Stomach (tissue), 8 donors: ENCODE measurements at regions not wholly inside any gene's neighbourhood (a gene's known extent, or its start where the extent isn't known, plus 50 kb on each side); places are given as distances from the start of the nearest gene placed in this dataset.
A peak's percentile ranks its signal among the peaks of the same experiment; 100 is the strongest.

Source experiments
- DNase-seq, 2 donors: peaks; one replicate each; pipeline versions ENCODE4 v3.0.0 to v3.0.0-alpha.2; 2013 to 2019
- H3K27ac ChIP-seq, 5 donors: fragments of 200-600 bp in 4 of 5; sonication (generic) in 4 of 5; one replicate each; pipeline ENCODE4 v1.5.1; 2013 to 2019; ENCODE audit warnings: mild to moderate bottlenecking in 1 of 5, moderate library complexity in 1 of 5
- H3K27me3 ChIP-seq, 3 donors: fragments of 200-600 bp; sonication (generic); one replicate each; pipeline ENCODE4 v1.5.1; 2017 to 2019; ENCODE audit warnings: mixed run types in 1 of 3
- H3K36me3 ChIP-seq, 4 donors: fragments of 200-600 bp; sonication (generic); 1 replicate in 3 of 4; 2 replicates in 1 of 4; pipeline ENCODE4 v1.5.1; 2016 to 2019
- H3K4me1 ChIP-seq, 4 donors: fragments of 200-600 bp; sonication (generic); one replicate each; pipeline ENCODE4 v1.5.1; 2016 to 2019
- H3K4me3 ChIP-seq, 4 donors: fragments of 200-600 bp; sonication (generic) in 3 of 4; one replicate each; pipeline ENCODE4 v1.5.1; 2016 to 2019; ENCODE audit warnings: mild to moderate bottlenecking in 1 of 4
- H3K9me3 ChIP-seq, 4 donors: fragments of 200-600 bp; sonication (generic); one replicate each; pipeline ENCODE4 v1.5.1; 2016 to 2019
- EP300 ChIP-seq: sonication (generic); formaldehyde crosslinking; IDR thresholded peaks from one replicate; pipeline ENCODE4 v1.6.1; 2017; ENCODE audit warnings: antibody characterized with exemption
- POLR2A ChIP-seq, 4 donors: fragments of 450-650 bp; IDR thresholded peaks; one replicate each; pipeline ENCODE4 v1.6.1; 2016; ENCODE audit warnings: antibody characterized with exemption in 4 of 4, control low read depth in 2 of 4, mild to moderate bottlenecking in 1 of 4, moderate library complexity in 1 of 4
- POLR2AphosphoS5 ChIP-seq, 3 donors: sonication (generic); formaldehyde crosslinking; IDR thresholded peaks; one replicate each; pipeline ENCODE4 v1.6.1; 2016; ENCODE audit warnings: antibody characterized with exemption in 3 of 3
- WGBS, 5 donors: extraction: QIAGEN DNeasy Blood & Tissue Kit in 3 of 5; methylation state at CpG; one replicate each; pipeline versions ENCODE4 v1.1.5 to v1.1.7; 2013 to 2018; 5-methylcytosine and 5-hydroxymethylcytosine counted together
- intact Hi-C: fragments of 100-400 bp; cut with DNase I; formaldehyde crosslinking; loops from one replicate; pipeline ENCODE4 v1.15.1; 2023; ENCODE audit warnings: low total_unique reads
- TF ChIP-seq, protein P1 (sequence below), 7 experiments: fragments of 450-650 bp in 4 of 7; fragments of 200-600 bp in 3 of 7; sonication (generic) in 3 of 7; IDR thresholded peaks; one replicate each; pipeline ENCODE4 v1.5.1; 2016 to 2019; ENCODE audit warnings: antibody characterized with exemption in 7 of 7, control low read depth in 2 of 7, mild to moderate bottlenecking in 1 of 7
- donor health status: healthy with polysubstance abuse.
- donor health status: Bipolar disorder and iron deficiency.
- donor health status: healthy.

DNA sequence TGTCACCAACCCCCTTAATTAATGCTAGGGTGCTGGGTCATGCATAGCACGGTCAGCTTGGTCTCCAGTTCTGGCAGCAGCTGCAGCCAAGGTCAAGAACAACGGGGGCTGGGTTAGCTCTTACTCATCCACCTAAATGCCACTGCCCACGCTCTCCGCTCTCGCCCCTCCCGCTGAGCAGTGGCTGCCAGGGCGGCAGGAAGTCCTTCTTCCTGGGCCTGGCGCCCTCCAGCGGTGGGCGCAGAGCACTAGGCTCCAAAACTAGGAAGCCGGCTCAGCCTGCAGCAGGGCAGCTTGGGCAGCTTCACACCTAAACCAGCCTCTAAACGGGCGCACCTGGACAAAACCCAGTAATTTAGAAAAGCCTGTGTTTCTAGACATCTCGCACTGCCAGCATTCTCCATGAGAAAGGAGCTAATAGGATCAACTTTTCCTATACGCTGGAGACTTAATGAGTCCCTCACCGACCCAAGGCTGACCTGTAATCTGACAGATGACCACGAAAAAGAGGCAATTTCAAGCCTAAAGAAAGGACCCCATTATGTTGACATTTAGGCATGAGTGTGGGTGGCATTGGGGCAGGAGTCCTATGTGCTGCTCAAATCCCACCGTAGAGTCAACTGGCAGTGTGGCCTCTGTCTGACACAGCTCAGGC lies 78.4 kb upstream of the LRRN2 start:
- WGBS, 5 donors, result 12 to 27% (median 16%) methylated on average over 9 to 18 of the region's 18 CpGs
- intact Hi-C loops, result no loop called here
- Histone ChIP-seq H3K36me3 (no peaks in the 10 kb centered on the region), H3K4me3 (no peak overlapping the region), H3K27ac (no peak overlapping the region), H3K9me3 (peaks cover 0 to 4% (median 2%) of the 10 kb centered on the region in 4 donors), H3K27me3 (peaks cover 0 to 34% (median 7%) of the 10 kb centered on the region in 3 donors), H3K4me1 (peaks cover 9 to 11% (median 9%) of the 10 kb centered on the region in 4 donors)
- TF ChIP-seq POLR2AphosphoS5 (IDR thresholded peaks at IDR 0.05) (peak in 1 of 3 donors; percentile 79), EP300 (no peak), POLR2A (IDR thresholded peaks at IDR 0.05) (no peak)
- TF ChIP-seq, protein P1, sequence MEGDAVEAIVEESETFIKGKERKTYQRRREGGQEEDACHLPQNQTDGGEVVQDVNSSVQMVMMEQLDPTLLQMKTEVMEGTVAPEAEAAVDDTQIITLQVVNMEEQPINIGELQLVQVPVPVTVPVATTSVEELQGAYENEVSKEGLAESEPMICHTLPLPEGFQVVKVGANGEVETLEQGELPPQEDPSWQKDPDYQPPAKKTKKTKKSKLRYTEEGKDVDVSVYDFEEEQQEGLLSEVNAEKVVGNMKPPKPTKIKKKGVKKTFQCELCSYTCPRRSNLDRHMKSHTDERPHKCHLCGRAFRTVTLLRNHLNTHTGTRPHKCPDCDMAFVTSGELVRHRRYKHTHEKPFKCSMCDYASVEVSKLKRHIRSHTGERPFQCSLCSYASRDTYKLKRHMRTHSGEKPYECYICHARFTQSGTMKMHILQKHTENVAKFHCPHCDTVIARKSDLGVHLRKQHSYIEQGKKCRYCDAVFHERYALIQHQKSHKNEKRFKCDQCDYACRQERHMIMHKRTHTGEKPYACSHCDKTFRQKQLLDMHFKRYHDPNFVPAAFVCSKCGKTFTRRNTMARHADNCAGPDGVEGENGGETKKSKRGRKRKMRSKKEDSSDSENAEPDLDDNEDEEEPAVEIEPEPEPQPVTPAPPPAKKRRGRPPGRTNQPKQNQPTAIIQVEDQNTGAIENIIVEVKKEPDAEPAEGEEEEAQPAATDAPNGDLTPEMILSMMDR (IDR thresholded peaks at IDR 0.05), result peak in 5 of 7 experiments; percentile 36 to 81 (median 67)
- DNase-seq, result peak; percentile 71 to 86

DNA sequence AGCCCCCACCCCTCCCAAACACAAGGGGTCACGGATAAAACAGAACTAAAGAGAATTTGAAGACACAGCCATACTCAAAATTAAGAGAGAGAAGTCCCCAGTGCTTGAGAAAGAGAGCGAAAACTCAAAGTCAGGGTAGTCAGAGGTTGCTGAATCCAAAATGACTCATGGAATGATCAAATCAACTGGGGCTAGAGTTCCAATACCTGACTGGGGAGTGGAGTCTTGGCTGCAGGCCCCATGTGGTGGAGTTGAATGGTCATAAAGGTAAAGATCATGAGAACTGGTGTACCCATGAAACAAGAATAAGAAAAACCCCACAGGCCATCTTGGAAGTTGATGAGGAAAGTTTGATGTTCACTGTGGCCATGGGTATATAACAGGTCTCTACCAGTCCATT lies 84.5 kb upstream of the LRRN2 start:
- TF ChIP-seq EP300, result no peak
- TF ChIP-seq, protein P1 (IDR thresholded peaks at IDR 0.05), result no peak
- no peak for TF ChIP-seq POLR2A (IDR thresholded peaks at IDR 0.05)
- TF ChIP-seq POLR2AphosphoS5 (IDR thresholded peaks at IDR 0.05), result no peak
- no peaks in the 10 kb centered on the region for H3K4me1 ChIP-seq
- DNase-seq, result no peak
- 59 to 72% (median 68%) methylated on average over 2 of the region's 2 CpGs for WGBS, 5 donors
- H3K36me3 ChIP-seq, result no peaks in the 10 kb centered on the region
- no peak overlapping the region for H3K4me3 ChIP-seq
- intact Hi-C loops, result no loop called here
- H3K27ac ChIP-seq, result no peak overlapping the region
- peaks cover 0 to 82% (median 16%) of the 10 kb centered on the region in 3 donors for H3K27me3 ChIP-seq
- no peaks in the 10 kb centered on the region for H3K9me3 ChIP-seq

DNA sequence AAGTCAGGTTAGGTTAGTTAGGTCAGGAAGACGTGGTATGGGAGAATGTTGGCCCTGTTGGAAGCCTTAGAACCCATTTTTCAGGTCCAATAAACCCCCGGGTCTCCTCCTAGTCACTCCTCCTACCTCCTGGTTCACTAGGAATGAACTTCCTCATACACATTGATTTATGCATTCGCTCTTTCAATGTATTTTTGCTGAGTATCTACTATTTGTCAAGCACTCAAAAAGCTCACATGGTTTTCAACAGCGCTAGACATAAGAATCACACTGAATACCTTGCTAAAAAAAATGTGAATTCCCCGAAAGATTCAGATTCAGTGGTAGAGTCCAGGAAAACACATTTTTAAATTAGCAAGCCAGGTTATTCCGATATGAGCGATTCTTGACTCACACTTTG lies 85.8 kb upstream of the LRRN2 start:
- no peaks in the 10 kb centered on the region for H3K9me3 ChIP-seq
- DNase-seq, result no peak
- TF ChIP-seq POLR2AphosphoS5 (IDR thresholded peaks at IDR 0.05) (no peak), EP300 (no peak), POLR2A (IDR thresholded peaks at IDR 0.05) (no peak)
- TF ChIP-seq, protein P1 (IDR thresholded peaks at IDR 0.05), result no peak
- 77 to 88% (median 84%) methylated on average over 7 of the region's 7 CpGs for WGBS, 5 donors
- H3K27ac ChIP-seq, result no peak overlapping the region
- H3K36me3 ChIP-seq, result no peaks in the 10 kb centered on the region
- peaks cover 0 to 74% (median 16%) of the 10 kb centered on the region in 3 donors for H3K27me3 ChIP-seq
- no peaks in the 10 kb centered on the region for H3K4me1 ChIP-seq
- intact Hi-C loops, result no loop called here
- no peak overlapping the region for H3K4me3 ChIP-seq

DNA sequence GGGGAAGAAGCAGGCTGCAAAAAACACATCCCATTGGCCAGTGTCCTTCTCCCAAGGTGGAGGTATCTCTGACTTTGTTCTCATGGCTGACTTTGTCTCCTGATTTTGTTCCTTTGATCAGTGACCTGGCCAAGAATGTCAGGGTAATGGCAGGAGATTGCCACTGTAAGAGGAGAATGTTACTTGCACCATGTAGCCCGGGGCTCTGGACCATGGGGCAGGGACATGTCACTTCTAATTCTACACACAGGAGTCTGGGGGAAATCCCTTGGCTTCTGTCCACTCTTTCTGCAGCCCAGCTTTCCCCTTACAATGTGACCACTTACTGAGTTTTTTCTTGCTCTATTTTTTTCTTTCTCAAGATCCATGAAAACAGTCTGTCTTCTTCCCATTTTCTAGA lies 87.7 kb upstream of the LRRN2 start:
- peaks cover 0 to 56% (median 11%) of the 10 kb centered on the region in 3 donors for H3K27me3 ChIP-seq
- TF ChIP-seq EP300 (no peak), POLR2A (IDR thresholded peaks at IDR 0.05) (no peak), POLR2AphosphoS5 (IDR thresholded peaks at IDR 0.05) (no peak)
- TF ChIP-seq, protein P1 (IDR thresholded peaks at IDR 0.05), result no peak
- DNase-seq, result no peak
- no peaks in the 10 kb centered on the region for H3K4me1 ChIP-seq
- H3K27ac ChIP-seq, result no peak overlapping the region
- H3K36me3 ChIP-seq, result no peaks in the 10 kb centered on the region
- intact Hi-C loops, result no loop called here
- H3K9me3 ChIP-seq, result no peaks in the 10 kb centered on the region
- 54 to 62% (median 61%) methylated on average over 1 of the region's 1 CpG for whole genome bisulfite sequencing, 5 donors
- H3K4me3 ChIP-seq, result no peak overlapping the region
